HepG2 (cell line): ENCODE measurements at regions not wholly inside any gene's neighbourhood (a gene's known extent, or its start where the extent isn't known, plus 50 kb on each side); places are given as distances from the start of the nearest gene placed in this dataset.
A peak's percentile ranks its signal among the peaks of the same experiment; 100 is the strongest.

ENCODE experiments used
- ATAC-seq: fragments of 200-7000 bp; cut with Tn5 transposase; 3 replicates; pipeline ENCODE4 v1.9.1; 2020; ENCODE audit warnings: mild to moderate bottlenecking, moderate library complexity
- BruUV-seq: library from RNA; stranded (reverse); fragments of 400-500 nt; replicated peaks from 2 replicates; lab custom pipeline; 2021; lab: Mats Ljungman, UMichigan
- CTCF ChIA-PET: fragments of 300-600 bp; formaldehyde crosslinking; extraction: SDS; loops from one replicate; lab custom pipeline; 2021; ENCODE audit warnings: low total read pairs, inconsistent platforms, low intra/inter-chr PET ratio; lab: Yijun Ruan, JAX
- POLR2A ChIA-PET: fragments of 350-600 bp; sonication (Branson Sonifier 250); formaldehyde crosslinking; loops from one replicate; lab custom pipeline; 2020; ENCODE audit warnings: antibody characterized with exemption, inconsistent platforms; lab: Yijun Ruan, JAX
- DNase-seq: peaks from one replicate; pipeline ENCODE4 v3.0.0-alpha.2; 2015; ENCODE audit warnings: low spot score
- FAIRE-seq: peaks from 3 replicates; lab custom pipeline; 2011; peaks lifted over from hg19 to GRCh38; lab: Jason Lieb, UNC
- H2AFZ ChIP-seq: one replicate; pipeline ENCODE4 v1.6.1; 2011; ENCODE audit warnings: low read length, inconsistent platforms
- H3K27ac ChIP-seq: fragments of 300-600 bp; 3 replicates; pipeline ENCODE4 v1.8.0; 2011; ENCODE audit warnings: mixed run types, mild to moderate bottlenecking, mixed read lengths, low read length, inconsistent platforms; ENCODE audit not compliant: insufficient read depth; ENCODE audit errors: extremely low read length
- H3K27me3 ChIP-seq, 2 experiments: fragments of 200-600 bp in 1 of 2; 2 replicates in 1 of 2; 3 replicates in 1 of 2; pipeline versions ENCODE4 v1.6.0 to v1.8.0; 2011; ENCODE audit warnings: low read length in 2 of 2, mild to moderate bottlenecking in 2 of 2, moderate library complexity in 2 of 2, inconsistent platforms in 1 of 2; ENCODE audit not compliant: insufficient read depth in 2 of 2, control insufficient read depth in 1 of 2
- H3K36me3 ChIP-seq, 2 experiments: fragments of 200-600 bp in 1 of 2; replicated peaks in 1 of 2; 2 replicates in 1 of 2; 3 replicates in 1 of 2; pipeline versions ENCODE4 v1.5.1 to v1.8.0; 2011; ENCODE audit warnings: low read length in 2 of 2, inconsistent platforms in 1 of 2; ENCODE audit not compliant: insufficient read depth in 2 of 2, control insufficient read depth in 1 of 2
- H3K4me1 ChIP-seq: 2 replicates; pipeline ENCODE4 v1.5.1; 2012; ENCODE audit warnings: low read length, inconsistent platforms; ENCODE audit not compliant: insufficient read depth
- H3K4me2 ChIP-seq: 2 replicates; pipeline ENCODE4 v1.6.0; 2011; ENCODE audit warnings: low read depth, low read length, inconsistent platforms
- H3K4me3 ChIP-seq, 3 experiments: fragments of 200-600 bp in 1 of 3; sonication (generic), shearing (Covaris generic) in 1 of 3; replicated peaks in 1 of 3; 2 replicates each; pipeline ENCODE4 v1.5.1; 2011 to 2016; ENCODE audit warnings: low read length in 3 of 3, inconsistent platforms in 2 of 3, low read depth in 2 of 3, mild to moderate bottlenecking in 2 of 3, control low read depth in 1 of 3, mixed read lengths in 1 of 3; ENCODE audit not compliant: insufficient read depth in 1 of 3
- H3K79me2 ChIP-seq: one replicate; pipeline ENCODE4 v1.6.1; 2011; ENCODE audit warnings: low read length, inconsistent platforms; ENCODE audit not compliant: insufficient read depth
- H3K9ac ChIP-seq: 2 replicates; pipeline ENCODE4 v1.6.0; 2011; ENCODE audit warnings: mild to moderate bottlenecking, low read depth, low read length, inconsistent platforms; ENCODE audit not compliant: insufficient read depth
- H3K9me3 ChIP-seq: 2 replicates; pipeline ENCODE4 v1.5.1; 2012; ENCODE audit warnings: mild to moderate bottlenecking, low read length
- H4K20me1 ChIP-seq: 2 replicates; pipeline ENCODE4 v1.6.0; 2011; ENCODE audit warnings: inconsistent platforms, mild to moderate bottlenecking, low read length, moderate library complexity; ENCODE audit not compliant: insufficient read depth
- CEBPB ChIP-seq: IDR thresholded peaks from 2 replicates; pipeline ENCODE4 v1.6.1; 2011; ENCODE audit warnings: low read depth, low read length, improper control_type of control experiment, borderline replicate concordance
- HNF4A ChIP-seq: sonication (generic); formaldehyde crosslinking; IDR thresholded peaks from 2 replicates; pipeline ENCODE4 v1.4.0; 2020; ENCODE audit warnings: missing genetic modification reagents
- KLF6 ChIP-seq: IDR thresholded peaks from 2 replicates; pipeline ENCODE4 v1.8.0; 2016; ENCODE audit warnings: missing biosample characterization, missing genetic modification reagents
- MAFF ChIP-seq: IDR thresholded peaks from 2 replicates; pipeline ENCODE4 v1.6.1; 2011; ENCODE audit warnings: low read depth, low read length, improper control_type of control experiment
- MAFK ChIP-seq, 2 experiments: IDR thresholded peaks in 1 of 2; conservative IDR thresholded peaks in 1 of 2; 2 replicates each; pipeline ENCODE4 v1.6.1; 2011; ENCODE audit warnings: improper control_type of control experiment in 2 of 2, low read length in 2 of 2
- PLRG1 ChIP-seq: fragments of 450-650 bp; conservative IDR thresholded peaks from 2 replicates; pipeline ENCODE4 v1.6.1; 2016
- SIN3A ChIP-seq: IDR thresholded peaks from 2 replicates; pipeline ENCODE4 v1.6.1; 2011; ENCODE audit warnings: low read depth, mild to moderate bottlenecking, control low read depth, low read length, borderline replicate concordance
- SNAI1 ChIP-seq: sonication (generic); formaldehyde crosslinking; IDR thresholded peaks from 2 replicates; pipeline ENCODE4 v1.5.0; 2020; ENCODE audit warnings: mild to moderate bottlenecking, missing genetic modification reagents, borderline replicate concordance
- ZNF264 ChIP-seq: sonication (generic); formaldehyde crosslinking; IDR thresholded peaks from 2 replicates; pipeline ENCODE4 v1.4.0; 2020; ENCODE audit warnings: missing genetic modification reagents
- ZNF354B ChIP-seq: sonication (generic); formaldehyde crosslinking; IDR thresholded peaks from 2 replicates; pipeline ENCODE4 v1.8.0; 2022; ENCODE audit warnings: mild to moderate bottlenecking, missing genetic modification reagents
- WGBS: methylation state at CpG from one replicate; pipeline ENCODE4 v1.1.6; 2017; ENCODE audit warnings: low lambda C conversion rate; 5-methylcytosine and 5-hydroxymethylcytosine counted together
- in situ Hi-C: cut with HindIII; loops from 2 replicates; pipeline ENCODE4 v1.10.0; 2017; ENCODE audit warnings: low pct_unique_long_range_greater_than_20kb; ENCODE audit not compliant: extremely low pct_ligation_motif_present
- intact Hi-C: fragments of 100-400 bp; cut with micrococcal nuclease; formaldehyde crosslinking; loops from one replicate; pipeline ENCODE4 v1.10.0; 2022; ENCODE audit not compliant: unreplicated experiment
- TF ChIP-seq, protein P1 (sequence below): sonication (generic); formaldehyde crosslinking; IDR thresholded peaks from 2 replicates; pipeline ENCODE4 v1.5.1; 2020; ENCODE audit warnings: mild to moderate bottlenecking, missing genetic modification reagents, moderate library complexity
- TF ChIP-seq, protein P2 (sequence below): sonication (generic); formaldehyde crosslinking; IDR thresholded peaks from 2 replicates; pipeline ENCODE4 v1.8.0; 2022; ENCODE audit warnings: missing genetic modification reagents, low read depth, mild to moderate bottlenecking, borderline replicate concordance

DNA sequence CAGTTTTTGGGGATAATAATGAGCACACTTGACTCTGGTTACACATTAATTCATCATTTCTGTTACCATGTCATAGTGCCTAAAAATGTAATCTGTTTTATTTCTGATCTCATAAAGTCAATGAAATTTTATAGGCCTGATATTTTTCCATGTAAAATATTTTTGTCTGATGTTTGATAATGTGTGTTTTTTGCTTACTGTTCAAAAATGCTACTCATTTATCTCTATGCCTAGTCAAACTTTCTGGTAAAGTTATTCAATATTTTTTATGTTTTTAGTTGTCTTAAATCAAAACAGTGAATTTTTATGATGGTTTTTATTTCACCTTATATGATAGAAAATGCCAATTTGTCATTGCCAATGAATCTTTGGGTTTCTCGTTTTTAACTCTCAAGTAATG, 147.0 kb downstream of the AHSP start:
- no peak for TF ChIP-seq CEBPB
- no peak for TF ChIP-seq ZNF264
- TF ChIP-seq, protein P1, sequence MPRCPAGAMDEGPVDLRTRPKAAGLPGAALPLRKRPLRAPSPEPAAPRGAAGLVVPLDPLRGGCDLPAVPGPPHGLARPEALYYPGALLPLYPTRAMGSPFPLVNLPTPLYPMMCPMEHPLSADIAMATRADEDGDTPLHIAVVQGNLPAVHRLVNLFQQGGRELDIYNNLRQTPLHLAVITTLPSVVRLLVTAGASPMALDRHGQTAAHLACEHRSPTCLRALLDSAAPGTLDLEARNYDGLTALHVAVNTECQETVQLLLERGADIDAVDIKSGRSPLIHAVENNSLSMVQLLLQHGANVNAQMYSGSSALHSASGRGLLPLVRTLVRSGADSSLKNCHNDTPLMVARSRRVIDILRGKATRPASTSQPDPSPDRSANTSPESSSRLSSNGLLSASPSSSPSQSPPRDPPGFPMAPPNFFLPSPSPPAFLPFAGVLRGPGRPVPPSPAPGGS (CRISPR knock-in tag): no peak
- no peak for TF ChIP-seq HNF4A
- TF ChIP-seq MAFF: peak; percentile 56
- TF ChIP-seq SNAI1: no peak
- TF ChIP-seq, protein P2, sequence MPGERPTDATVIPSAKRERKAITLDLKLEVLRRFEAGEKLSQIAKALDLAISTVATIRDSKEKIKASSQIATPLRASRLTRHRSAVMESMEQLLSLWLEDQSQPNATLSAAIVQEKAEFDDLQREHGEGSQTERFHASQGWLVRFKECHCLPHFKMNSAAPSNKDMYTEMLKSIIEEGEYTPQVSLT (CRISPR knock-in tag): no peak
- TF ChIP-seq KLF6 (CRISPR knock-in tag): no peak
- no peak for TF ChIP-seq SIN3A
- no peak for TF ChIP-seq PLRG1
- TF ChIP-seq MAFK (conservative IDR thresholded peaks at IDR 0.05 in 1 of 2, IDR thresholded peaks at IDR 0.05 in 1 of 2; ENCODE audit: low read length in 2 of 2): peak; percentile 66 to 73
- no peak for TF ChIP-seq ZNF354B (CRISPR knock-in tag)
- in situ Hi-C loops: no loop called here
- WGBS: 0% methylated on average over 1 of the region's 1 CpG
- BruUV-seq: no TSS peak
- Histone ChIP-seq H2AFZ (no peak overlapping the region), H3K4me1 (no peaks in the 10 kb centered on the region), H3K79me2 (no peaks in the 10 kb centered on the region), H3K9ac (no peak overlapping the region), H3K27ac (no peak overlapping the region), H3K4me3 (no peak overlapping the region), H3K9me3 (peaks cover 12% of the 10 kb centered on the region; the same call in 1 of the 2 replicates), H4K20me1 (no peaks in the 10 kb centered on the region), H3K27me3 (no peaks in the 10 kb centered on the region), H3K36me3 (no peaks in the 10 kb centered on the region), H3K4me2 (no peak overlapping the region)
- CTCF ChIA-PET: no interaction called here
- POLR2A ChIA-PET: no interaction called here
- ATAC-seq: no peak
- peak; percentile 36 for FAIRE-seq
- no peak for DNase-seq
- intact Hi-C loops: no loop called here
